ENCODE measurements at regions not wholly inside any gene's neighbourhood (a gene's known extent, or its start where the extent isn't known, plus 50 kb on each side); places are given as distances from the start of the nearest gene placed in this dataset.

DNA sequence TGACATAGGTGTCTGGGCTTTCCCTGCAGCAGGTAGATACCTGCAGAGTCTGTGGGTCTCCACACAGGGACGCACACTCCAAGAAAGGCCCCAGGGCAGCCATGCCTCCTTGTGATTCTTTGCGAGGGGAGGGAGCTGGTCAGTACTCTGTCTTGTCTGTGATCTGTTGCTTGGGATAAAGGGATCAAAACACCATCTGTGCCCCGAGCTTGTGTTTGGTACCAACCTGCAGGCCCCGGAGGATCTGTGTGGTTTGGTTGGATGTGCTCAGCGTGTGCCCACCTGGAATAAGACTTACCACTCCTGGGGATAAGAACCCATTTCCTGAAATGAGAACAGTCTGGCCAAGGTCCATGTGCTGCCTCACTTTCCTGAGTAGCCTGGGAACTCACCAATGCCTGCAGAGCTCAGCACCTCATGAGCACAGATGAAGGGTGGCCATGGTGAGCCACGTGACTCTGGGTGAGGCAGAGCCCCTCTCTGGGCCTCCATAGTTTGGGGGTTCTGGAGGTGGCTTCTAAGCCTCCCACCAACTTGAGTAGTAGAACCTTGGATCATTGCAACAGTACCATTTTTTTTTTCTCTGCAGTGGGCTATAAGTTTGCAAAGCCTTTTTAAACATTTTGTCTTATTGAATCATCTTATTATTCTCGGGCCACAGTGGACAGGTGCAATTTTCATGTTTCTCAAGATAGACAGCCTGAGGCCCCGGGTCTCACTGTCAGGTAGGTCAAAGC is 134.8 kb downstream of the DDX1 start:
- Histone ChIP-seq H3K36me3 (ENCODE audit: insufficient read depth, low read length) (no peaks in the 10 kb centered on the region), H3K27ac (ENCODE audit: low read length) (no peak overlapping the region), H3K9ac (ENCODE audit: low read depth, low read length) (no peak overlapping the region), H3K9me3 (ENCODE audit: insufficient read depth, low read length, severe bottlenecking) (no peaks in the 10 kb centered on the region), H3K4me2 (ENCODE audit: insufficient read depth, low read length) (no peak overlapping the region), H3K27me3 (ENCODE audit: insufficient read depth, low read length, poor library complexity) (no peaks in the 10 kb centered on the region), H3K79me2 (ENCODE audit: insufficient read depth, low read length) (no peaks in the 10 kb centered on the region), H2AFZ (ENCODE audit: low read depth, low read length) (no peak overlapping the region), H3K4me3 (ENCODE audit: low read depth in 1 of 2, low read length in 2 of 2) (no peak overlapping the region), H4K20me1 (ENCODE audit: insufficient read depth, low read length) (no peaks in the 10 kb centered on the region), H3K4me1 (ENCODE audit: insufficient read depth, low read length) (no peaks in the 10 kb centered on the region)
- TF ChIP-seq CTCF (IDR thresholded peaks at IDR 0.05; ENCODE audit: borderline replicate concordance, extremely low read depth, low read length, poor library complexity, severe bottlenecking) (no peak), EZH2 (IDR thresholded peaks at IDR 0.05; ENCODE audit: borderline replicate concordance, low read depth, low read length, severe bottlenecking) (no peak)
- ATAC-seq (ENCODE audit: insufficient read depth, low read depth) = no peak
- no peak for DNase-seq

GRCh38 chr2:15727396-15728244 is 136.0 kb downstream of the DDX1 start:
- no peak overlapping the region for H3K27ac ChIP-seq (ENCODE audit: low read length)
- ATAC-seq (ENCODE audit: insufficient read depth, low read depth) (no peak), DNase-seq (no peak)
- H3K27me3 ChIP-seq (ENCODE audit: insufficient read depth, low read length, poor library complexity) = no peaks in the 10 kb centered on the region
- no peak for TF ChIP-seq CTCF (IDR thresholded peaks at IDR 0.05; ENCODE audit: borderline replicate concordance, extremely low read depth, low read length, poor library complexity, severe bottlenecking)
- no peak for TF ChIP-seq EZH2 (IDR thresholded peaks at IDR 0.05; ENCODE audit: borderline replicate concordance, low read depth, low read length, severe bottlenecking)
- no peaks in the 10 kb centered on the region for H4K20me1 ChIP-seq (ENCODE audit: insufficient read depth, low read length)
- H3K9me3 ChIP-seq (ENCODE audit: insufficient read depth, low read length, severe bottlenecking) = no peaks in the 10 kb centered on the region
- H3K79me2 ChIP-seq (ENCODE audit: insufficient read depth, low read length) = no peaks in the 10 kb centered on the region
- no peaks in the 10 kb centered on the region for H3K36me3 ChIP-seq (ENCODE audit: insufficient read depth, low read length)
- H2AFZ ChIP-seq (ENCODE audit: low read depth, low read length) = no peak overlapping the region
- no peak overlapping the region for H3K9ac ChIP-seq (ENCODE audit: low read depth, low read length)
- no peak overlapping the region for H3K4me2 ChIP-seq (ENCODE audit: insufficient read depth, low read length)
- no peak overlapping the region for H3K4me3 ChIP-seq (ENCODE audit: low read depth in 1 of 2, low read length in 2 of 2)
- no peaks in the 10 kb centered on the region for H3K4me1 ChIP-seq (ENCODE audit: insufficient read depth, low read length)

- H3K4me1 ChIP-seq (ENCODE audit: insufficient read depth, low read length) = no peaks in the 10 kb centered on the region
- DNase-seq (no peak), ATAC-seq (ENCODE audit: insufficient read depth, low read depth) (no peak)
- no peak for TF ChIP-seq EZH2 (IDR thresholded peaks at IDR 0.05; ENCODE audit: borderline replicate concordance, low read depth, low read length, severe bottlenecking)
- TF ChIP-seq CTCF (IDR thresholded peaks at IDR 0.05; ENCODE audit: borderline replicate concordance, extremely low read depth, low read length, poor library complexity, severe bottlenecking) = no peak
- no peak overlapping the region for H3K4me2 ChIP-seq (ENCODE audit: insufficient read depth, low read length)
- H3K36me3 ChIP-seq (ENCODE audit: insufficient read depth, low read length) = no peaks in the 10 kb centered on the region
- H3K9me3 ChIP-seq (ENCODE audit: insufficient read depth, low read length, severe bottlenecking) = no peaks in the 10 kb centered on the region
- no peak overlapping the region for H3K27ac ChIP-seq (ENCODE audit: low read length)
- no peak overlapping the region for H3K9ac ChIP-seq (ENCODE audit: low read depth, low read length)
- no peaks in the 10 kb centered on the region for H4K20me1 ChIP-seq (ENCODE audit: insufficient read depth, low read length)
- no peaks in the 10 kb centered on the region for H3K79me2 ChIP-seq (ENCODE audit: insufficient read depth, low read length)
- no peak overlapping the region for H2AFZ ChIP-seq (ENCODE audit: low read depth, low read length)
- no peak overlapping the region for H3K4me3 ChIP-seq (ENCODE audit: low read depth in 1 of 2, low read length in 2 of 2)
- H3K27me3 ChIP-seq (ENCODE audit: insufficient read depth, low read length, poor library complexity) = no peaks in the 10 kb centered on the region
Measured at GRCh38 chr2:15728245-15728938, 136.7 kb downstream of the DDX1 start.

Measured in DND-41 (cell line).